GM12878 (cell line): ENCODE measurements at regions not wholly inside any gene's neighbourhood (a gene's known extent, or its start where the extent isn't known, plus 50 kb on each side); places are given as distances from the start of the nearest gene placed in this dataset.
A peak's percentile ranks its signal among the peaks of the same experiment; 100 is the strongest.

Source experiments
- BHLHE40 ChIP-seq, 2 experiments: fragments of 450-650 bp in 1 of 2; IDR thresholded peaks; 2 replicates each; pipeline ENCODE4 v1.6.1; 2011 to 2017; ENCODE audit warnings: low read depth in 2 of 2, borderline replicate concordance in 1 of 2, improper control_type of control experiment in 1 of 2, low read length in 1 of 2, mild to moderate bottlenecking in 1 of 2
- BMI1 ChIP-seq: fragments of 450-650 bp; IDR thresholded peaks from 2 replicates; pipeline ENCODE4 v1.6.1; 2016; ENCODE audit warnings: mild to moderate bottlenecking, moderate library complexity, borderline replicate concordance
- CEBPB ChIP-seq, 2 experiments: fragments of 150-350 bp in 1 of 2; IDR thresholded peaks; 2 replicates each; pipeline ENCODE4 v1.6.1; 2012 to 2014; ENCODE audit warnings: low read depth in 2 of 2, low read length in 2 of 2, borderline replicate concordance in 1 of 2, inconsistent platforms in 1 of 2
- CHD4 ChIP-seq: fragments of 200-600 bp; sonication (generic); IDR thresholded peaks from 2 replicates; pipeline ENCODE4 v1.6.1; 2016; ENCODE audit warnings: mild to moderate bottlenecking
- CREB1 ChIP-seq: IDR thresholded peaks from 2 replicates; pipeline ENCODE4 v1.6.1; 2012; ENCODE audit warnings: low read depth, mild to moderate bottlenecking, inconsistent platforms
- E2F4 ChIP-seq: IDR thresholded peaks from 2 replicates; pipeline ENCODE4 v1.6.1; 2012; ENCODE audit warnings: low read depth, low read length, improper control_type of control experiment
- EP300 ChIP-seq, 2 experiments: fragments of 150-350 bp in 1 of 2; IDR thresholded peaks; 2 replicates each; pipeline ENCODE4 v1.6.1; 2011 to 2012; ENCODE audit warnings: low read depth in 2 of 2, low read length in 2 of 2, borderline replicate concordance in 1 of 2, improper control_type of control experiment in 1 of 2, inconsistent platforms in 1 of 2; ENCODE audit not compliant: control insufficient read depth in 1 of 2
- HDAC6 ChIP-seq: fragments of 200-600 bp; sonication (generic); IDR thresholded peaks from one replicate; pipeline ENCODE4 v1.8.0; 2017; ENCODE audit warnings: antibody characterized with exemption; ENCODE audit not compliant: unreplicated experiment
- JUNB ChIP-seq: IDR thresholded peaks from 2 replicates; pipeline ENCODE4 v1.6.1; 2016; ENCODE audit warnings: antibody characterized with exemption, mild to moderate bottlenecking
- MEF2A ChIP-seq: IDR thresholded peaks from 2 replicates; pipeline ENCODE4 v1.6.1; 2011; ENCODE audit warnings: low read depth, mild to moderate bottlenecking, low read length, moderate library complexity; ENCODE audit not compliant: insufficient read depth
- MTA2 ChIP-seq: fragments of 450-650 bp; IDR thresholded peaks from 2 replicates; pipeline ENCODE4 v1.6.1; 2016; ENCODE audit warnings: low read depth, mild to moderate bottlenecking, moderate library complexity
- NFXL1 ChIP-seq: fragments of 450-650 bp; IDR thresholded peaks from 2 replicates; pipeline ENCODE4 v1.6.1; 2017; ENCODE audit warnings: antibody characterized with exemption, mild to moderate bottlenecking, borderline replicate concordance
- NFYB ChIP-seq: IDR thresholded peaks from 2 replicates; pipeline ENCODE4 v1.6.1; 2011; ENCODE audit warnings: low read depth, mild to moderate bottlenecking, low read length, improper control_type of control experiment, moderate library complexity; ENCODE audit not compliant: insufficient read depth
- RCOR1 ChIP-seq: conservative IDR thresholded peaks from 2 replicates; pipeline ENCODE4 v1.6.1; 2012; ENCODE audit warnings: low read depth, low read length, improper control_type of control experiment
- SIN3A ChIP-seq: IDR thresholded peaks from 2 replicates; pipeline ENCODE4 v1.6.1; 2012; ENCODE audit warnings: low read depth, low read length, improper control_type of control experiment
- SKIL ChIP-seq: fragments of 450-650 bp; IDR thresholded peaks from 2 replicates; pipeline ENCODE4 v1.6.1; 2017; ENCODE audit warnings: mild to moderate bottlenecking, low read depth, inconsistent platforms; ENCODE audit not compliant: poor library complexity, severe bottlenecking
- SMC3 ChIP-seq: IDR thresholded peaks from 2 replicates; pipeline ENCODE4 v1.6.1; 2011; ENCODE audit warnings: low read length, improper control_type of control experiment, borderline replicate concordance
- SPI1 ChIP-seq: IDR thresholded peaks from 2 replicates; pipeline ENCODE4 v1.6.1; 2011; ENCODE audit warnings: low read depth, mild to moderate bottlenecking, low read length, moderate library complexity, borderline replicate concordance; ENCODE audit not compliant: insufficient read depth
- TAF1 ChIP-seq: IDR thresholded peaks from 2 replicates; pipeline ENCODE4 v1.6.1; 2011; ENCODE audit warnings: mild to moderate bottlenecking, low read depth, low read length, borderline replicate concordance
- TBL1XR1 ChIP-seq: IDR thresholded peaks from 2 replicates; pipeline ENCODE4 v1.6.1; 2012; ENCODE audit warnings: low read depth, low read length, improper control_type of control experiment
- TCF7 ChIP-seq: IDR thresholded peaks from 2 replicates; pipeline ENCODE4 v1.6.1; 2014; ENCODE audit warnings: antibody characterized with exemption, borderline replicate concordance
- WRNIP1 ChIP-seq: IDR thresholded peaks from 2 replicates; pipeline ENCODE4 v1.6.1; 2011; ENCODE audit warnings: low read depth, low read length, improper control_type of control experiment, borderline replicate concordance
- ZBTB11 ChIP-seq: fragments of 450-650 bp; formaldehyde crosslinking; IDR thresholded peaks from 2 replicates; pipeline ENCODE4 v1.5.0; 2022; ENCODE audit warnings: mild to moderate bottlenecking, missing genetic modification characterization
- ZNF217 ChIP-seq: fragments of 450-650 bp; IDR thresholded peaks from 2 replicates; pipeline ENCODE4 v1.6.1; 2017; ENCODE audit warnings: antibody characterized with exemption, mild to moderate bottlenecking
- ZNF274 ChIP-seq: IDR thresholded peaks from one replicate; pipeline ENCODE4 v1.8.0; 2011; ENCODE audit not compliant: insufficient read length, insufficient read depth
- ZNF384 ChIP-seq: IDR thresholded peaks from 2 replicates; pipeline ENCODE4 v1.6.1; 2012; ENCODE audit warnings: low read depth, mild to moderate bottlenecking, low read length, improper control_type of control experiment, borderline replicate concordance

- TF ChIP-seq TBL1XR1 (no peak), SPI1 (peak; percentile 55; the same call in 1 of the 2 replicates), RCOR1 (no peak), BMI1 (0 out of 2 replicates have a peak, but pooled peaks have one; percentile 23), HDAC6 (no peak), NFYB (no peak), EP300 (IDR thresholded peaks at IDR 0.05; ENCODE audit: borderline replicate concordance in 1 of 2, control insufficient read depth in 1 of 2, low read depth in 2 of 2, low read length in 2 of 2) (peak in 1 of 2 experiments; percentile 44; a peak in 2 of 4 replicates), NFXL1 (no peak), TCF7 (no peak), CREB1 (no peak), CHD4 (no peak), SKIL (no peak), CEBPB (IDR thresholded peaks at IDR 0.05; ENCODE audit: borderline replicate concordance in 1 of 2, low read depth in 2 of 2, low read length in 2 of 2) (no peak), ZNF274 (no peak), E2F4 (no peak), MTA2 (peak; percentile 90), WRNIP1 (no peak), MEF2A (peak; percentile 65; the same call in 1 of the 2 replicates), ZNF217 (peak; percentile 35; the same call in 1 of the 2 replicates), ZBTB11 (CRISPR knock-in tag) (no peak), SIN3A (no peak), BHLHE40 (IDR thresholded peaks at IDR 0.05; ENCODE audit: borderline replicate concordance in 1 of 2, low read depth in 2 of 2, low read length in 1 of 2) (no peak), SMC3 (no peak), JUNB (peak; percentile 60; the same call in 1 of the 2 replicates), ZNF384 (no peak), TAF1 (no peak)
These were observed 404.5 kb downstream of the LRFN5 start (continued) for GRCh38 chr14:42011221-42011620.
